Spleen (tissue), 7 donors: ENCODE measurements at regions not wholly inside any gene's neighbourhood (a gene's known extent, or its start where the extent isn't known, plus 50 kb on each side); places are given as distances from the start of the nearest gene placed in this dataset.

Source experiments
- POLR2A ChIP-seq, 3 donors: fragments of 450-650 bp; IDR thresholded peaks; one replicate each; pipeline ENCODE4 v1.5.1; 2017; ENCODE audit warnings: antibody characterized with exemption in 3 of 3, mild to moderate bottlenecking in 1 of 3
- POLR2AphosphoS5 ChIP-seq, 3 donors: sonication (generic); formaldehyde crosslinking; IDR thresholded peaks; one replicate each; pipeline ENCODE4 v1.5.1; 2017; ENCODE audit warnings: antibody characterized with exemption in 3 of 3
- TF ChIP-seq, protein P1 (sequence below), 11 experiments: fragments of 200-600 bp in 7 of 11; fragments of 450-650 bp in 4 of 11; sonication (generic) in 4 of 11; IDR thresholded peaks in 8 of 11; conservative IDR thresholded peaks in 3 of 11; 1 replicate in 7 of 11; 2 replicates in 4 of 11; pipeline versions ENCODE4 v1.4.0 to v1.8.0; 2016 to 2021; ENCODE audit warnings: antibody characterized with exemption in 11 of 11, inconsistent platforms in 4 of 11, mild to moderate bottlenecking in 1 of 11
- donor health status: DM: no; HTN: no; CAD: no; lungs with moderate emphysema.
- donor health status: DM: no; HTN: no; CAD: no.
- donor health status: DM: no; HTN: no; CAD: no.

GRCh38 chr2:56626927-56627326, 443.1 kb downstream of the CCDC85A start:
- TF ChIP-seq POLR2AphosphoS5 (IDR thresholded peaks at IDR 0.05): no peak
- TF ChIP-seq, protein P1, sequence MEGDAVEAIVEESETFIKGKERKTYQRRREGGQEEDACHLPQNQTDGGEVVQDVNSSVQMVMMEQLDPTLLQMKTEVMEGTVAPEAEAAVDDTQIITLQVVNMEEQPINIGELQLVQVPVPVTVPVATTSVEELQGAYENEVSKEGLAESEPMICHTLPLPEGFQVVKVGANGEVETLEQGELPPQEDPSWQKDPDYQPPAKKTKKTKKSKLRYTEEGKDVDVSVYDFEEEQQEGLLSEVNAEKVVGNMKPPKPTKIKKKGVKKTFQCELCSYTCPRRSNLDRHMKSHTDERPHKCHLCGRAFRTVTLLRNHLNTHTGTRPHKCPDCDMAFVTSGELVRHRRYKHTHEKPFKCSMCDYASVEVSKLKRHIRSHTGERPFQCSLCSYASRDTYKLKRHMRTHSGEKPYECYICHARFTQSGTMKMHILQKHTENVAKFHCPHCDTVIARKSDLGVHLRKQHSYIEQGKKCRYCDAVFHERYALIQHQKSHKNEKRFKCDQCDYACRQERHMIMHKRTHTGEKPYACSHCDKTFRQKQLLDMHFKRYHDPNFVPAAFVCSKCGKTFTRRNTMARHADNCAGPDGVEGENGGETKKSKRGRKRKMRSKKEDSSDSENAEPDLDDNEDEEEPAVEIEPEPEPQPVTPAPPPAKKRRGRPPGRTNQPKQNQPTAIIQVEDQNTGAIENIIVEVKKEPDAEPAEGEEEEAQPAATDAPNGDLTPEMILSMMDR (IDR thresholded peaks at IDR 0.05 in 8 of 11, conservative IDR thresholded peaks at IDR 0.05 in 3 of 11): no peak
- TF ChIP-seq POLR2A (IDR thresholded peaks at IDR 0.05): no peak
